Activated CD4-positive, alpha-beta T cell treated with anti-CD3 and anti-CD28 coated beads, Interleukin-2, Interleukin-6, amounts not matched to agents 100 ng/mL and 50 ng/mL, durations not matched to agents 16 hours and 8 hours (primary cell): ENCODE measurements at regions not wholly inside any gene's neighbourhood (a gene's known extent, or its start where the extent isn't known, plus 50 kb on each side); places are given as distances from the start of the nearest gene placed in this dataset.

Experiments used
- DNase-seq: peaks from one replicate; pipeline ENCODE4 v3.0.0-alpha.2; 2020

DNA sequence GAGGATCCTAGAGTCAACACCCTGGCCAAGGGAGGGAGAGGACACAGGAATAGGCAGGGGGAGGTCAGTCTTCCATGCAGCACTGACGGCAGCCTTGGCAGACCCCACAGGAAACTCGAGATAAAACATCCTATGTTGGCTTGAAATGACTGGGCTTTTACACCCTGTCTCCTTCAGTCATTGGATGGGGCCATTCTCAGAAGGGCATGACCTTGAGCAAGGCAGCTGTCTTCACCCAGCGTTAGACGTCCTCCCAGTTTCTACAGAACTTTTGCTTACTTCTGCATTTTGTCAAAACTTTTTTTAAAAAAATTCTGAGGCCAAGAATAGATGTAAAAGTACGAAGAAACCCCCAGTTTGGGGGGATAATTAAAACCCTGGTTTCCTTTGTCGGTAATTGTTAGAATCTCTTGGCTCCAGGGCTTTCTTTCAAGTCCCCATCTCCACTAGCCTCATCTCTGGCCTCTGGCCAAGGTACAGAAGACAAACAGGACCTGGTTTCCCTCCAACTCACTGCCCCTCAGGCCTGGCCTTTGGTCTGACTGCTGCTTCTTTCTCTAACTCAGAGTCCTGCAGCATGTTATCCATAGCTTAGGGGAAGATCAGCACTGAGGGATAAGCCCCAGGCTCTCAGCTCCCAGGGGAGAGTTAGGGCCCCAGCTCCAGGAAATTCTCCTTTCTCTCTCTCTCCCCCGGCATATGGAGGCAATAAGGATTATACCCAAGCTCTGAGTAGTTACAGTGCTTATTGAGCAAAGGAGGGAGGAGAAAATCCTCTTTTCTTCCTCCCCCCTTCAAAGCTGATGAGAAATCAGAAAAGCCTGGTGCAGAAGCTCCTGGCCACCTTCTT, 51.6 kb upstream of the KCND3 start:
- no peak for DNase-seq

- DNase-seq, result no peak
These were observed 54.4 kb upstream of the KCND3 start for GRCh38 chr1:112043901-112044300.

- no peak for DNase-seq
These were observed 55.3 kb upstream of the KCND3 start for GRCh38 chr1:112044745-112045144.

DNA sequence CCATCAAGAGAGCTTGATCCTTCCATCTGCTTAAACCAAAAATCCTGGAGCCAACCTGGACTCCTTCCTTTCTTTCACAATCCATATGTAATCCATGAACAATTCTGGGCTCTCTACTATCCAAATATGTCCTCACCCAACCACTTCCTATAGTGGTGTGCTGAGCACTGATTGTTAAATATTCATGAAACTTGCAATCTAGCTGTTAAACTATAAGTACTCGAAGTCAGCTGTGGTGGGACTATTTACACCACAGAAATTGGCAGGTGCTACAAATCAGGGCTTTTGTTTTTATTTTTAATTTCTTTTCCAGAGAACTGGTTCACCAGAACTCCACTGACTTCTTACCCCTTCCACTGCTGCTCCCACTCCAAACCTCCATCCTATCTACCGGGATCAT, 57.2 kb upstream of the KCND3 start:
- DNase-seq, result no peak

DNA sequence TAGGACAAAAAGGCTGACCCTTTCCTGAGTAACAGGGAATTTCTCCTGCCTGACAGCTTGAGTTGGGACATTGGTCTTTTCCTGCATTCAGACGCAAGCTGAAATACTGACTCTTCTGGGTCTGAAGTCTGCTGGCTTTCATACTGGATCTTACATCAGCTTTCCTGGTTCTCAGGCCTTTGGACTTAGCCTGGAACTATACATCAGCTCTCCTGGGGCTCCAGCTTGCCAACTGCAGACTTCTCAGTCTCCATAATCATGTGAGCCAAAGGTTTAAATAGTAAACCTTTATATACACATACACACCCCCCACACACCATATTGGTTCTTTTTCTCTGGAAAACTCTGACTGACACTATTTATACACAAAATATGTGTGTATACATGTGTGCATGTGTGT, 59.0 kb upstream of the KCND3 start:
- no peak for DNase-seq

- DNase-seq, result no peak
These were observed 65.0 kb upstream of the KCND3 start for GRCh38 chr1:112054510-112054909.

DNA sequence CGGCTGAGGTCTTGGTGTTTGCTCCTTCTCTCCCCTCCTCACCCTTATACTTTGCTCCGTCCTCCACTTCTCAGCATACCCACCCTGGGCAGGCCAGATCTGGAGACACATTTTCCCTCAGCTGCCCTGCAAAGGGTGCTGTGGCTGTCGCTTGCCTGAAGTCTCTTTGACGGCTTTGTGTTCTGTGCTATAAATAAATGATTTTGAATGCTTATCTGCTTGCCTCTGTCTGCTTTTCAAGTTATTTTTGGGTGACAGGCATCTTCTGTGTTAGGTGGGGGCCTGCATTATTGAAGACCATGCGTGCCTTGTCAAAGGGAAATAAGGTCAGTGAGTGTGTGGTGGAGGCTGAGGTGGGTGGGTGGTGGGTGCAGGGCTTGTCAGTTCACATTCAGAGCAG, 66.9 kb upstream of the KCND3 start:
- DNase-seq, result no peak

DNA sequence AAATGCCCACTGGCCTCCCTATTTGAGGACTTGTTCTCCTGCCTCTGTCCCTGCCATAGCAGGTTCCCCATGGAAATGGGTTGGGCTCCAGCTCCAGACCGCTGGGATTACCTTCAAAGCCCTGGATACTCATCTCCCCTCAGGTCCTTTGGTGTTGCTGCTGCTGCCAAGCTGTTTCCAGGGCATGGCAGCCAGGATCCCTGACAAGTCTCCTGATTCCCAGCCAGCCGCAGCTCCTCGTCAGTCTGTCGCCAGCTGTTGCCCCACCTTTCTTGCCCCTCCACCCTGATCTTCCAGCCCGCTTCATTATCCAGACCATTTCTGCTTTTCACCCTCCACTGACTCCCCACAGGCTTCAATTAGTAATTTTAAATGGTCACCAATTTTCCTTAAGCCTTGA, 68.3 kb upstream of the KCND3 start:
- DNase-seq, result no peak

DNA sequence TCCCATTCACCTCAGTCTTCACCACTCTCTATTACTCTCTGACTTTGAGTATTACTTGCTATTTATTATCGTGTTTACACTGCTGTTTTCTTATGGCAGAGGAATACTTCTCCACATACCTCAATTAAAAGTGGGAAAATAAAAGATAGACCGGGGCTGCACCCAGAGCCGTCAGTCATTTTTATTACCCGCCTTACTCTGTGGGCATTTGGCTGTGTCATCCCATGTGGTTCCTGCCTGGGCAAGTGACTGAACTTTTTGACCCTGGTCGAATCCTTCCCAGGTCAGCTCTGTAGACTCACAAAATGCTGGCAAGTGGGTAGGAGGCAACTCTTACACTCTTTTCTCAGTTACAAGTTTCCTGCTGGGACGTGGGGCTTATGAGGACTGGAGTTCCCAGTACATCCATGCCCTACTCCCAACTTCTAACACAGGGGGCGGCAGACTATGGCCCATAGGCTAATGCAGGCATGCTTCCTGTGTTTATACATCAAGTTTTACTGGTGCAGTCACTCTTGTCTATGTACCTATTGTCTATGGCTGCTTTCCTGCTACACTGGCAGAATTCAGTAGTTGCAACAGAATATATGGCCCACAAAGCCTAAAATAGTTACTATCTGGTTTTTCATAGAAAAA, 69.5 kb upstream of the KCND3 start:
- no peak for DNase-seq

DNA sequence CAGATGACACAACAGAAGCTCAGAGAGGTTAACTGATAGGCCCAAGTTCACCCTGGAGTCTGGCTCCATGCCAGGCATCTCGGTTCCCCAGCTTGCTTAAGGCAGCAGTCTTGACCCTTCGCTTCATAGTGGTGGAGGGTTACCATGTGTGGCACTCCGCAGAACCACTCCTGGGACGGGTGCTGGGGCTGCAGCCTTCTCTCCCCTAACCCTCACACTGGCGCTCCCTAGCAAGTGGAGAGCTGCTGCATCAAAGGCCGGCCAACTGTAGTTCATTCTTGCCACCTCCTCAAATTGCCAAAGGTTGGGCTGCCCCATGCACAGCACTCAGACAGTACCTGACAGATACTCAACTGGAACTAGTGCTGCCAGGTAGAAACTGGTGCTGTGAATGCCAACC, 70.2 kb upstream of the KCND3 start:
- DNase-seq, result no peak

- no peak for DNase-seq
These were observed 70.8 kb upstream of the KCND3 start for GRCh38 chr1:112060261-112060660.

GRCh38 chr1:112061056-112061455, 71.6 kb upstream of the KCND3 start:
- DNase-seq, result no peak

GRCh38 chr1:112061901-112062320, 72.4 kb upstream of the KCND3 start:
- peak; percentile 41 for DNase-seq

- DNase-seq, result no peak
These were observed 74.6 kb upstream of the KCND3 start for GRCh38 chr1:112063781-112064728.

- DNase-seq, result no peak
These were observed 78.5 kb upstream of the KCND3 start for GRCh38 chr1:112067989-112068388.

- DNase-seq, result no peak
These were observed 81.2 kb upstream of the KCND3 start for GRCh38 chr1:112070677-112071076.

DNA sequence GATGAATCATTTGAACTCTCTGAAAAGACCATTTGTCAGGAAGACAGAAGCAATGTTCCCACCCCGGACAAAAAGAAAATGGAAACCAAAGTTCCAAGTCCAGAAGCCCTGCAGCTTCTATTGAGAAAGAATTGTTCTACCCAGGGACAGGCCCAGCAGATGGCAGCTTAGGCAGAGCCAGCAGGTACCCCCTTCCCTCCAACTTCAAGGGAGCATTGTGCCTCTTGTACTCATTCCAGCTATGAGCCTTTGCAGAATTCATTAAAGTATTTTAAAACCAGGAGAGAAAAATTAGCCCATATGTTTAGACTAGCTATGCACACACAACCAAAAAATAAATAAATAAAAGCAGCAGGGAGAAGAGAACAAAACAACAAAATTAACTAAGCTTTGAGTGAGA, 85.2 kb upstream of the KCND3 start:
- DNase-seq, result no peak

- DNase-seq, result no peak
These were observed 86.1 kb upstream of the KCND3 start for GRCh38 chr1:112075566-112075965.

GRCh38 chr1:112079446-112079845, 90.0 kb upstream of the KCND3 start:
- no peak for DNase-seq

GRCh38 chr1:112083487-112083886, 94.0 kb upstream of the KCND3 start:
- no peak for DNase-seq

DNA sequence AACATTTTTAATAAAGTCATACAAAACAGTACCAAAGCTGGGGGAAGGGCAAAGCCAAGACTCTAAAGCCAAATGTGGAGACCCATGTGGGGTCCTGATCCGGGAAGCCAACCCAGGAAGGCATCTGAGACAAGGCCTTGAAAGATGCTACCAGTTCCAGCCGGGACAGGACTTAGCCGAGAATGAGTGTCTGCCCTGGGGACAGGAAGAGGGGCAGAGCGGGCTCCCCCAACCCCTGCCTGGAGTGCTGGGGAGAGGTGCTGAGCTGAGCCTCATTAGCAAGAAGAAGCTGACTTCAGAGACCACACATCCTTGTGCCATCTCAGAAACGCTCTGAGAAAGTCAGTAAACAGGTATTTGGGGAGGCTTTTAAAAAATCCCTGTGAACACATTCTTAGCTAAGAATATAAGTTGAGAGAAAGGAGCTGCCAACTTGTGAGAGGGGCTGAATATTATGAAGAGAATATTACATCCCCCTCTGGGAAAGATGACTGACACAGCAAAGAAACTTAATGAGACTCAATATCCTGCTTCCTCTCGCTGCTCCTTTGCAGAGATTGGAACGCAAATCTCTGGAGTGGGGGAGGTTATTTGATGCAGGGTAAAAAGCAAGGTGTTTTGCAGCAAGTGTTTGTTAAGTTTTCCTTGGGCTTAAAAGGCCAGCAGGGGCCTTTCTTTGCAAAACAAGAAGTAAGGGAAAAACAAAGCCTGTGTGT, 103.3 kb upstream of the KCND3 start:
- no peak for DNase-seq

DNA sequence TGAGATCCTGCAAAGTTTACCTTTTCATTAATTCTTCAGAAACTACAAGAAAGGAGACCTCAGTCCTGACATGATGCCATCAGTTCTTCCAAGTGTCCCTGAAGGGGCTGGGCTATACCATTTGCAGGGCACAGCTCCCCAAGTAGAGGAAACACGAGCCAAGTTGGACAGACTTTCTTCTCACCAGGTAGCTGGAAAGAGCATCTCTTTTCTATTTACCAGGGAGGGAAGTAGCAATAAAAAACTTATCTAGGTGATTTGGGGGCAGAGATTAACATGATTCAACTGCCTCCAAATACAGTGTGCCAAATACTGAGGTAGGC, 103.9 kb upstream of the KCND3 start:
- DNase-seq, result no peak

- DNase-seq, result no peak
These were observed 110.5 kb upstream of the KCND3 start for GRCh38 chr1:112099979-112100378.
